ENCODE measurements at regions not wholly inside any gene's neighbourhood (a gene's known extent, or its start where the extent isn't known, plus 50 kb on each side); places are given as distances from the start of the nearest gene placed in this dataset.

- TF ChIP-seq CTCF (tag by site-specific recombination; IDR thresholded peaks at IDR 0.05), result no peak
- TF ChIP-seq ZNF776 (tag by site-specific recombination; IDR thresholded peaks at IDR 0.05; ENCODE audit: borderline replicate concordance), result no peak
- TF ChIP-seq YY1 (tag by site-specific recombination; IDR thresholded peaks at IDR 0.05), result no peak
- no peak for TF ChIP-seq ZFP3 (tag by site-specific recombination; IDR thresholded peaks at IDR 0.05; ENCODE audit: low read depth)
- no peak for TF ChIP-seq ZSCAN18 (tag by site-specific recombination; IDR thresholded peaks at IDR 0.05)
- no peak for TF ChIP-seq PRDM4 (tag by site-specific recombination; IDR thresholded peaks at IDR 0.05)
- TF ChIP-seq TCF7L2 (IDR thresholded peaks at IDR 0.05; ENCODE audit: borderline replicate concordance, low read depth, low read length), result no peak
- no peak for TF ChIP-seq GLI2 (tag by site-specific recombination; IDR thresholded peaks at IDR 0.05; ENCODE audit: borderline replicate concordance, low read depth)
- no peak for TF ChIP-seq ATF2 (tag by site-specific recombination; IDR thresholded peaks at IDR 0.05; ENCODE audit: low read depth)
- no peak for TF ChIP-seq ZNF704 (tag by site-specific recombination; IDR thresholded peaks at IDR 0.05)
- TF ChIP-seq REST (tag by site-specific recombination; IDR thresholded peaks at IDR 0.05), result no peak
- TF ChIP-seq ZFHX2 (tag by site-specific recombination; conservative IDR thresholded peaks at IDR 0.05), result no peak
These were observed 671.0 kb downstream of the SLITRK1 start for GRCh38 chr13:83211301-83211700.
